ENCODE measurements at regions not wholly inside any gene's neighbourhood (a gene's known extent, or its start where the extent isn't known, plus 50 kb on each side); places are given as distances from the start of the nearest gene placed in this dataset.

- H3K23ac ChIP-seq (ENCODE audit: insufficient read length, low read depth, low read length), result no peak overlapping the region
- no peak overlapping the region for H3T11ph ChIP-seq (ENCODE audit: low read length)
- H3K4me1 ChIP-seq (ENCODE audit: insufficient read depth, low read length), result no peaks in the 10 kb centered on the region
- H3K23me2 ChIP-seq (ENCODE audit: insufficient read length, low read depth, low read length, poor library complexity, severe bottlenecking), result no peaks in the 10 kb centered on the region
- no peaks in the 10 kb centered on the region for H3K9me3 ChIP-seq (ENCODE audit: control insufficient read depth, low read depth, low read length)
- H3K36me3 Mint-ChIP-seq (ENCODE audit: insufficient read depth in 1 of 3, low read depth in 3 of 3), result no peaks in the 10 kb centered on the region; a peak in 1 of 7 replicates
- no peak overlapping the region for H3K9ac ChIP-seq (ENCODE audit: extremely low read depth, insufficient read length, low read length)
- no peaks in the 10 kb centered on the region for H3K27me3 Mint-ChIP-seq (ENCODE audit: low read depth)
- no peak overlapping the region for H2BK12ac ChIP-seq (ENCODE audit: insufficient read length, low read depth, low read length)
- peaks cover 8 to 9% of the 10 kb centered on the region in 2 experiments for H3K4me1 Mint-ChIP-seq
- DNase-seq, result no peak
- no peak overlapping the region for H2BK20ac ChIP-seq (ENCODE audit: low read depth, low read length, poor library complexity, severe bottlenecking)
- no peak overlapping the region for H3K27ac Mint-ChIP-seq
- no CpG with 5 or more reads among the region's 10 CpGs for WGBS (ENCODE audit: extremely low coverage, insufficient read length, low lambda C conversion rate)
- H3K18ac ChIP-seq (ENCODE audit: insufficient read length, low read depth, low read length), result no peak overlapping the region
- no peak overlapping the region for H2AK5ac ChIP-seq (ENCODE audit: insufficient read length, low read length)
- H4K91ac ChIP-seq (ENCODE audit: insufficient read length, low read depth, low read length), result no peak overlapping the region
- H2BK15ac ChIP-seq (ENCODE audit: low read depth, low read length), result no peak overlapping the region
- no peak overlapping the region for H3K4me2 ChIP-seq (ENCODE audit: insufficient read depth, insufficient read length, low read length)
- no peak overlapping the region for H4K8ac ChIP-seq (replicated peaks; ENCODE audit: insufficient read length, low read depth, low read length)
- no peak overlapping the region for H3K4me3 Mint-ChIP-seq
- H2AFZ ChIP-seq (ENCODE audit: low read length), result no peak overlapping the region
- no peaks in the 10 kb centered on the region for H3K79me1 ChIP-seq (ENCODE audit: insufficient read depth, low read depth, low read length, poor library complexity, severe bottlenecking)
- no peaks in the 10 kb centered on the region for H3K27me3 ChIP-seq (ENCODE audit: insufficient read depth, low read length)
- H3K56ac ChIP-seq (ENCODE audit: insufficient read length, low read depth, low read length), result no peak overlapping the region
- H4K5ac ChIP-seq (ENCODE audit: insufficient read length, low read depth, low read length), result no peak overlapping the region
- H4K20me1 ChIP-seq (ENCODE audit: control insufficient read depth, insufficient read depth, insufficient read length), result no peaks in the 10 kb centered on the region
- H2BK5ac ChIP-seq (ENCODE audit: insufficient read length, low read length), result no peak overlapping the region
- TF ChIP-seq, protein P1, sequence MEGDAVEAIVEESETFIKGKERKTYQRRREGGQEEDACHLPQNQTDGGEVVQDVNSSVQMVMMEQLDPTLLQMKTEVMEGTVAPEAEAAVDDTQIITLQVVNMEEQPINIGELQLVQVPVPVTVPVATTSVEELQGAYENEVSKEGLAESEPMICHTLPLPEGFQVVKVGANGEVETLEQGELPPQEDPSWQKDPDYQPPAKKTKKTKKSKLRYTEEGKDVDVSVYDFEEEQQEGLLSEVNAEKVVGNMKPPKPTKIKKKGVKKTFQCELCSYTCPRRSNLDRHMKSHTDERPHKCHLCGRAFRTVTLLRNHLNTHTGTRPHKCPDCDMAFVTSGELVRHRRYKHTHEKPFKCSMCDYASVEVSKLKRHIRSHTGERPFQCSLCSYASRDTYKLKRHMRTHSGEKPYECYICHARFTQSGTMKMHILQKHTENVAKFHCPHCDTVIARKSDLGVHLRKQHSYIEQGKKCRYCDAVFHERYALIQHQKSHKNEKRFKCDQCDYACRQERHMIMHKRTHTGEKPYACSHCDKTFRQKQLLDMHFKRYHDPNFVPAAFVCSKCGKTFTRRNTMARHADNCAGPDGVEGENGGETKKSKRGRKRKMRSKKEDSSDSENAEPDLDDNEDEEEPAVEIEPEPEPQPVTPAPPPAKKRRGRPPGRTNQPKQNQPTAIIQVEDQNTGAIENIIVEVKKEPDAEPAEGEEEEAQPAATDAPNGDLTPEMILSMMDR (conservative IDR thresholded peaks at IDR 0.05), result no peak
- H3K27ac ChIP-seq (ENCODE audit: insufficient read length, low read depth, low read length), result no peak overlapping the region
- H3K9me3 Mint-ChIP-seq, result no peaks in the 10 kb centered on the region
- H3K4ac ChIP-seq (ENCODE audit: low read depth, low read length), result no peak overlapping the region
- no peak overlapping the region for H2BK120ac ChIP-seq (ENCODE audit: low read depth, low read length, poor library complexity, severe bottlenecking)
- H3K79me2 ChIP-seq (ENCODE audit: insufficient read depth, low read length), result no peaks in the 10 kb centered on the region
- no peak overlapping the region for H3K14ac ChIP-seq (ENCODE audit: insufficient read depth, low read length)
These were observed 264.7 kb upstream of the ID2 start for GRCh38 chr2:8416849-8417832.

Measured in H9 (cell line).